HG03432 (cell line): ENCODE measurements at regions not wholly inside any gene's neighbourhood (a gene's known extent, or its start where the extent isn't known, plus 50 kb on each side); places are given as distances from the start of the nearest gene placed in this dataset.
"Not testable (repeated sequence)": the region's sequence is repeated elsewhere in the genome, so short reads cannot be mapped to it uniquely, and the experiment has no call there.

Experiments
- ATAC-seq: cut with Tn5 transposase; IDR thresholded peaks from one replicate; pipeline ENCODE4 v1.9.1; 2021; ENCODE audit warnings: mild to moderate bottlenecking, moderate library complexity; ENCODE audit not compliant: unreplicated experiment

- not testable (repeated sequence) for ATAC-seq
Observed at GRCh38 chr1:228611707-228612106, 123.6 kb upstream of the RHOU start.

GRCh38 chr1:228622002-228622716 is 113.1 kb upstream of the RHOU start:
- not testable (repeated sequence) for ATAC-seq

- not testable (repeated sequence) for ATAC-seq
Observed at GRCh38 chr1:228626481-228626880, 108.8 kb upstream of the RHOU start.

GRCh38 chr1:228632858-228633257 is 102.4 kb upstream of the RHOU start:
- not testable (repeated sequence) for ATAC-seq

- ATAC-seq = not testable (repeated sequence)
Observed at GRCh38 chr1:228635304-228635703, 100.0 kb upstream of the RHOU start.

GRCh38 chr1:228637529-228637928 is 97.8 kb upstream of the RHOU start:
- not testable (repeated sequence) for ATAC-seq

GRCh38 chr1:228646717-228647522 is 88.4 kb upstream of the RHOU start:
- ATAC-seq = peak; percentile 47

GRCh38 chr1:228647523-228648444 is 87.5 kb upstream of the RHOU start:
- ATAC-seq = no peak

- no peak for ATAC-seq
Observed at GRCh38 chr1:228648647-228649383, 86.5 kb upstream of the RHOU start.

GRCh38 chr1:228650141-228650540 is 85.1 kb upstream of the RHOU start:
- ATAC-seq = no peak

GRCh38 chr1:228650946-228651345 is 84.3 kb upstream of the RHOU start:
- ATAC-seq = no peak

GRCh38 chr1:228652116-228652515 is 83.2 kb upstream of the RHOU start:
- no peak for ATAC-seq

GRCh38 chr1:228653057-228653456 is 82.2 kb upstream of the RHOU start:
- not testable (repeated sequence) for ATAC-seq

- ATAC-seq = no peak
Observed at GRCh38 chr1:228653748-228654147, 81.5 kb upstream of the RHOU start.

GRCh38 chr1:228655796-228656394 is 79.4 kb upstream of the RHOU start:
- ATAC-seq = no peak

GRCh38 chr1:228662007-228662689 is 73.1 kb upstream of the RHOU start:
- ATAC-seq = not testable (repeated sequence)

- ATAC-seq = no peak
Observed at GRCh38 chr1:228664399-228664914, 70.8 kb upstream of the RHOU start.

GRCh38 chr1:228666686-228667623 is 68.3 kb upstream of the RHOU start:
- ATAC-seq = no peak
